Left ventricle myocardium superior (tissue), 1 donor: ENCODE measurements at regions not wholly inside any gene's neighbourhood (a gene's known extent, or its start where the extent isn't known, plus 50 kb on each side); places are given as distances from the start of the nearest gene placed in this dataset.
"Not testable (repeated sequence)": the region's sequence is repeated elsewhere in the genome, so short reads cannot be mapped to it uniquely, and the experiment has no call there.

Source experiments
- ATAC-seq: fragments of 200-7000 bp; cut with Tn5 transposase; one replicate; pipeline ENCODE4 v1.9.1; 2020; ENCODE audit warnings: mild to moderate bottlenecking, moderate library complexity
- DNase-seq: peaks from one replicate; pipeline ENCODE4 v3.0.0-alpha.2; 2020
- intact Hi-C: fragments of 100-400 bp; cut with micrococcal nuclease; formaldehyde crosslinking; loops from one replicate; pipeline ENCODE4 v1.11.0; 2022
- donor health status: DM: no; HTN: yes; CAD: no; lungs with severe emphysema.

- no peak for DNase-seq
- intact Hi-C loops = no loop called here
- no peak for ATAC-seq
These were observed 91.9 kb downstream of the DRD1 start for GRCh38 chr5:175351897-175352590.

- peak; percentile 51 for DNase-seq
- intact Hi-C loops = no loop called here
- ATAC-seq = peak; percentile 74
These were observed 92.9 kb downstream of the DRD1 start for GRCh38 chr5:175351126-175351525.

- ATAC-seq = no peak
- intact Hi-C loops = no loop called here
- no peak for DNase-seq
These were observed 96.1 kb downstream of the DRD1 start for GRCh38 chr5:175347931-175348330.

- DNase-seq = no peak
- no peak for ATAC-seq
- intact Hi-C loops = no loop called here
These were observed 97.0 kb downstream of the DRD1 start for GRCh38 chr5:175347027-175347426.

GRCh38 chr5:175344331-175345195, 99.4 kb downstream of the DRD1 start:
- DNase-seq (no peak), ATAC-seq (no peak)
- intact Hi-C loops = no loop called here

GRCh38 chr5:175343308-175343707, 100.7 kb downstream of the DRD1 start:
- ATAC-seq = no peak

GRCh38 chr5:175340180-175340579, 103.8 kb downstream of the DRD1 start:
- intact Hi-C loops = no loop called here
- no peak for DNase-seq
- no peak for ATAC-seq

More at GRCh38 chr5:175343308-175343707, 100.7 kb downstream of the DRD1 start:
- no peak for DNase-seq
- intact Hi-C loops = no loop called here

- intact Hi-C loops = no loop called here
- ATAC-seq (no peak), DNase-seq (no peak)
These were observed 106.3 kb downstream of the DRD1 start for GRCh38 chr5:175337680-175338079.

GRCh38 chr5:175336781-175337180, 107.2 kb downstream of the DRD1 start:
- DNase-seq (no peak), ATAC-seq (no peak)
- intact Hi-C loops = no loop called here

- intact Hi-C loops = no loop called here
- ATAC-seq (no peak), DNase-seq (no peak)
These were observed 108.3 kb downstream of the DRD1 start for GRCh38 chr5:175335691-175336090.

- DNase-seq, ATAC-seq, intact Hi-C loops: not testable (repeated sequence)
These were observed 112.6 kb downstream of the DRD1 start for GRCh38 chr5:175331173-175332036.

- DNase-seq = no peak
- intact Hi-C loops = no loop called here
- no peak for ATAC-seq
These were observed 114.0 kb downstream of the DRD1 start for GRCh38 chr5:175329976-175330375.

- intact Hi-C loops = no loop called here
- no peak for ATAC-seq
- DNase-seq = no peak
These were observed 115.3 kb downstream of the DRD1 start for GRCh38 chr5:175328687-175329086.

- intact Hi-C loops = no loop called here
- ATAC-seq = no peak
- DNase-seq = no peak
These were observed 115.8 kb downstream of the DRD1 start for GRCh38 chr5:175328176-175328575.

- intact Hi-C loops = no loop called here
- ATAC-seq (no peak), DNase-seq (no peak)
These were observed 118.3 kb downstream of the DRD1 start for GRCh38 chr5:175325681-175326080.

GRCh38 chr5:175321927-175322532, 122.0 kb downstream of the DRD1 start:
- DNase-seq (no peak), ATAC-seq (no peak)
- intact Hi-C loops = no loop called here

GRCh38 chr5:175319199-175319598, 124.8 kb downstream of the DRD1 start:
- DNase-seq (no peak), ATAC-seq (no peak)
- intact Hi-C loops = no loop called here

GRCh38 chr5:175317872-175318271, 126.1 kb downstream of the DRD1 start:
- intact Hi-C loops = no loop called here
- no peak for ATAC-seq
- no peak for DNase-seq

- DNase-seq = no peak
- intact Hi-C loops = no loop called here
- no peak for ATAC-seq
These were observed 134.7 kb downstream of the DRD1 start for GRCh38 chr5:175309218-175309810.
